ENCODE measurements at regions not wholly inside any gene's neighbourhood (a gene's known extent, or its start where the extent isn't known, plus 50 kb on each side); places are given as distances from the start of the nearest gene placed in this dataset.
"Not testable (repeated sequence)": the region's sequence is repeated elsewhere in the genome, so short reads cannot be mapped to it uniquely, and the experiment has no call there.

DNA sequence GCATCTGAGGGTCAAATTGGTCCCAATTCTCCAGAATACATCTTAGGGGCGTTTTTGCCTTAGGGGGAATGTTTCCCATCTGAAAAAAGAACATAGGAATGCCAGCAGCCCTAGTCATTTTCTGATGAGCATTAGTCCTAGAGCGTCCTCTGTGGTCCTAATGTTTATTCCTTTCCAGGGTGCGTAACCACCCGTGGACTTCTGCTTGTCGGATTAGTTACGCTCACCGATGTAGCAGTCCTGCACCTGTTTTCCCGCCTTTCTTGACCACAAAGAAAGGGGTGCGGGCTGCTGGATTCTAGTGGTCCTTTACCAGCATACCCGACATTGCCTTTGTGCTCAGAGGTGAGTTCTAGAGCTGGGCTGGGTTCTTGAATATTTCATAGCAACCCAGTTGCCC, 91.3 kb upstream of the SMAD3 start:
- not testable (repeated sequence) for H3K9me3 Mint-ChIP-seq, H3K4me1 Mint-ChIP-seq, H3K27me3 Mint-ChIP-seq, H3K27ac Mint-ChIP-seq, H3K36me3 Mint-ChIP-seq, H3K4me3 Mint-ChIP-seq, ATAC-seq

DNA sequence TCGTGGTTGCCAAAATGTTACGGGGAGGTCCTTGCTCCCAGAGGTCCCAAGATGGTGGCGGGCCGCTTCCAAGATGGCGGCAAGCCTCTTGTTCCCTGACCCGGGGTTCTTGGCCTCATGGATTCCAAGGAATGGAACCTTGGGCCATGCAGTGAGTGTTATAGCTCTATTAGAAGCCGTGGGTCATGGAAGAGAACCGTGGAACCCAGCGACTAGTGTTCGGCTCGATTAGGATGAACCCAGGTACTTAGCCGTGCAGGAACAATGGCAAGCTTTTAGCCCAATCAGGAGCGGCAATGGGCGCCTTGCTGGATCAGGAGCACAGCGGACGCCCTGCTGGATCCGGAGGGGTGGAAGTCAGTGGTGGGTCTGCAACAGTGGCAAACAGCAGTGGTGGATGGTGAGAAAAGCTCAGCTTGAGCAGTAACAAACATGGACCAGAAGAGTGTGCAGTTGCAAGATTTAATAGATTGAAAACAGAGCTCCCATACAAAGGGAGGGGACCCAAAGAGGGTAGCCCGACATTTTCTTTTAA, 89.2 kb upstream of the SMAD3 start:
- not testable (repeated sequence) for ATAC-seq, H3K27me3 Mint-ChIP-seq, H3K27ac Mint-ChIP-seq, H3K4me3 Mint-ChIP-seq, H3K36me3 Mint-ChIP-seq, H3K9me3 Mint-ChIP-seq
- peaks cover 13% of the 10 kb centered on the region for H3K4me1 Mint-ChIP-seq

- ATAC-seq, H3K36me3 Mint-ChIP-seq, H3K4me3 Mint-ChIP-seq, H3K9me3 Mint-ChIP-seq, H3K27ac Mint-ChIP-seq: not testable (repeated sequence)
- peaks cover 30% of the 10 kb centered on the region for H3K27me3 Mint-ChIP-seq
- H3K4me1 Mint-ChIP-seq = peaks cover 13% of the 10 kb centered on the region
Observed at GRCh38 chr15:66980326-66980725, 85.1 kb upstream of the SMAD3 start.

DNA sequence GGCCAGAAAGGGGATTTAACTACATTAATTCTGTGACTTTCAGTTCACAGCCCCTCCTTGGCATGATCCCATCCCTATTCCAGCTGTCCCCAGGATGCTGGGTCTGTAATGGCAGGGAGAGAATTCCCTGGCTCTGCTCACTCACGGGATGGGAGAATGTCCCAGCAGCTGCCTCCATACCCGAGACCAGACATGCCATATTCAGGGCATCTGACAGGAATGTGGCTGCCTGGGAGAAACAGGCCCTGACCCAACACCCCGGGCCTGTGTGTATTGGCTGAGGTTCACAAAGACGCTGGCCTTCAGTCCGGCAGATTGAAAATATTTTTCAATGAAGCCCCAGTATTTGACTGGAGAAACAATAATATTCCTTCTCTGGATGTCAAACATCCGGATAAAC, 83.6 kb upstream of the SMAD3 start:
- H3K27me3 Mint-ChIP-seq = peaks cover 30% of the 10 kb centered on the region
- peaks cover 4% of the 10 kb centered on the region for H3K9me3 Mint-ChIP-seq
- no peak for ATAC-seq
- H3K27ac Mint-ChIP-seq = no peak overlapping the region
- H3K4me1 Mint-ChIP-seq = peaks cover 7% of the 10 kb centered on the region
- H3K36me3 Mint-ChIP-seq = no peaks in the 10 kb centered on the region
- no peak overlapping the region for H3K4me3 Mint-ChIP-seq

- ATAC-seq = no peak
- H3K27ac Mint-ChIP-seq = no peak overlapping the region
- H3K4me1 Mint-ChIP-seq = peaks cover 7% of the 10 kb centered on the region
- peaks cover 4% of the 10 kb centered on the region for H3K9me3 Mint-ChIP-seq
- H3K36me3 Mint-ChIP-seq = no peaks in the 10 kb centered on the region
- H3K27me3 Mint-ChIP-seq = peaks cover 30% of the 10 kb centered on the region
- H3K4me3 Mint-ChIP-seq = no peak overlapping the region
Observed at GRCh38 chr15:66982250-66982649, 83.2 kb upstream of the SMAD3 start.

GRCh38 chr15:66982816-66983215, 82.6 kb upstream of the SMAD3 start:
- Mint-ChIP-seq H3K27me3 (peaks cover 30% of the 10 kb centered on the region), H3K27ac (no peak overlapping the region), H3K4me3 (no peak overlapping the region), H3K36me3 (no peaks in the 10 kb centered on the region), H3K4me1 (peaks cover 7% of the 10 kb centered on the region), H3K9me3 (peaks cover 4% of the 10 kb centered on the region)
- ATAC-seq = no peak

DNA sequence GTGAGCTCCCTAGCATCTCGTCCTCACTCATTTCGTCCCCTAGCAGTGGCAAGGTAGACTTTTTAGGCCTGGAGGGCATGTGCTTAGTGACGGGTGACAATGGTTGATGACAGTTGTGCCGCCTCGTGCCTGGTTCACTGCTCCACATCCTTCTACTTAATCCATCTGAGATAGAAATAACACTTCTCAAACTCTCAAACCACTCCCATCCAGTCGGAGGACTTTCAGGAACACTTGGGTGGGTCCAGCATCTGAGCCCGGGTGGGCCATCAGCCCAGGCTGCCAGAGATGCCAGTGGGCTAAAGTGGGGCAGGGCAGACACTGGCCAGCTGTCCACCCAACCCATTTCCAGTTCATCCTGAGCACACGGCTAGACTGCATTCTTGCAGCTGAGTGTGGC, 79.7 kb upstream of the SMAD3 start:
- H3K4me1 Mint-ChIP-seq = peaks cover 1% of the 10 kb centered on the region
- no peak overlapping the region for H3K27ac Mint-ChIP-seq
- H3K4me3 Mint-ChIP-seq = no peak overlapping the region
- peaks cover 52% of the 10 kb centered on the region for H3K27me3 Mint-ChIP-seq
- ATAC-seq = no peak
- H3K36me3 Mint-ChIP-seq = peaks cover 12% of the 10 kb centered on the region
- peaks cover 4% of the 10 kb centered on the region for H3K9me3 Mint-ChIP-seq

DNA sequence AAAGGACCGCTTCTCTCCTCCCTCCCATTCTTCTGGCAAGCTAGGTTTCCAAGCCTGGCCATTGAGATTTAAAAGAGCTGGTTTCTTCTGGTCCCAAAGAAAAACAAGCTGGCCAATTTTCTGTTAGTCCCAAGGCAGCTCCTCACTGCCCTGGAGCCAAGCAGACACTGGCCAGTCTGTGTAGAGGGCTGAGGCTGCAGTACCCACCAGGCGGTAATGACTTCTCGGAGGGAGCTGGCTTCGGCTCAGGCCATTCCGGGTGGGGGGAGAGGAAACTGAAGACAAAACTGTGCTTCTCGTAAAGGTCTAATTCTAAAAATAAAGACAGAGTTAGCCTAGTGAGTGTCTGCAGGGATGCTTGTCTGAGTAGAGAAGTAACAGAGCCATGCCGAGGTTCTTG, 78.5 kb upstream of the SMAD3 start:
- H3K36me3 Mint-ChIP-seq = peaks cover 12% of the 10 kb centered on the region
- peaks cover 4% of the 10 kb centered on the region for H3K9me3 Mint-ChIP-seq
- H3K27me3 Mint-ChIP-seq = peaks cover 53% of the 10 kb centered on the region
- no peak for ATAC-seq
- no peaks in the 10 kb centered on the region for H3K4me1 Mint-ChIP-seq
- no peak overlapping the region for H3K27ac Mint-ChIP-seq
- H3K4me3 Mint-ChIP-seq = no peak overlapping the region

GRCh38 chr15:66993090-66993489, 72.3 kb upstream of the SMAD3 start:
- Mint-ChIP-seq H3K27me3 (peaks cover 24% of the 10 kb centered on the region), H3K4me1 (peaks cover 12% of the 10 kb centered on the region), H3K4me3 (no peak overlapping the region), H3K27ac (no peak overlapping the region), H3K36me3 (peaks cover 12% of the 10 kb centered on the region), H3K9me3 (no peaks in the 10 kb centered on the region)
- no peak for ATAC-seq

GRCh38 chr15:66993874-66994696, 71.3 kb upstream of the SMAD3 start:
- Mint-ChIP-seq H3K4me3 (no peak overlapping the region), H3K27me3 (peaks cover 17% of the 10 kb centered on the region), H3K9me3 (no peaks in the 10 kb centered on the region), H3K27ac (no peak overlapping the region), H3K36me3 (peaks cover 9% of the 10 kb centered on the region), H3K4me1 (peaks cover 12% of the 10 kb centered on the region)
- no peak for ATAC-seq

DNA sequence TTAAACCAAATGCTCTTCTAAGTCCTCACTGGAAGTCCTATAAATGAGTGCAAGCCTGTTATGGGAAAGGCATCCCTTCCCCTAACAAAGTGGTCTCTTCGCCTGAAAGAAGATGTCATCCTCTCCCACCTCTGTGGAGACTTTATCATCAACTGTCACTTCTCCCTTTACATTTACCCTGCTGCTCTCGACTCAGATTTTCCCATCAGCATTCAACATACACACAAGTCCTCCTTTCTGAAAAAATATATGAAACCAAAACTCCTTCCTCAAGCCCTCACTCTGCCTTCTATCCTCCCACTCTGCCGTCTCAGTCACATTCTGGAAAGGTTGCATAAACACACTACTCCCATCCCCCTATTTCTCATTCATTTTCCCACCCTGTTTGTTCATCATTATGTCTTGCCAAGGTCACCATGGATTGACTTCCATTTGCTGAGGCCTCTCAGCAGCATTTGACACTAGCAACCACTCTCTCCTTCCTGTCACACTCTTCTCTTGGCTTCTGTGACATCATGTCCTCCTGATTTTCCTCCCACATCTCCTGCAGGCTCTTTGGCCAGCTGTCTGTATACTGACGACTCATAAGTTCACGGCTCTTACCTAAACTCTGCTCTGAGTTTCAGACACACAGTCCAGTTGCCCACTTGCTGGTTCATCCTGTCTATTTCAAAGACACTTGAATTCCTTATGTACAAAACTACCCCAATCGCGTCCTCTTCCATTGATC, 70.3 kb upstream of the SMAD3 start:
- ATAC-seq = no peak
- Mint-ChIP-seq H3K27me3 (peaks cover 7% of the 10 kb centered on the region), H3K36me3 (peaks cover 4% of the 10 kb centered on the region), H3K9me3 (no peaks in the 10 kb centered on the region), H3K27ac (no peak overlapping the region), H3K4me1 (peaks cover 21% of the 10 kb centered on the region), H3K4me3 (no peak overlapping the region)

DNA sequence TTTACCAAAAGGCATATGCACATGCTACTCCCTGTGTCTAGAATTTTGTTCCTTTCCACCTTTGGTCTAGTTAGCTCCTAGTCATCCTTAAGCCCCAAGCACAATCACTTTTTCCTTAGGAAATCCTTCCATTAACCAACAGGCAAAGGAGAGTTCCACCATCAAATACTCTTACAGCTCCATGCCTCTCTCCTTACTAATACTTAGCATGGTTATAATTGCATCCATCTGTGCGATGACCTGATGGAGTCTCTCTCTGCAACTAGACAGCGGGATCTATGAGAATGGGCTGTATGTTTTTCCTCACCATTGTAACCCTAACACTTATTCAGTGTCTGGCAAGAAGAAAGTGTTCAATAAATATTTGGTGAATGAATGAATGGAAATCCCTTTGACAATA, 69.3 kb upstream of the SMAD3 start:
- Mint-ChIP-seq H3K9me3 (no peaks in the 10 kb centered on the region), H3K27me3 (no peaks in the 10 kb centered on the region), H3K27ac (no peak overlapping the region), H3K4me3 (no peak overlapping the region), H3K4me1 (peaks cover 31% of the 10 kb centered on the region), H3K36me3 (no peaks in the 10 kb centered on the region)
- ATAC-seq = no peak

- H3K4me3 Mint-ChIP-seq = no peak overlapping the region
- H3K4me1 Mint-ChIP-seq = peaks cover 35% of the 10 kb centered on the region
- no peak overlapping the region for H3K27ac Mint-ChIP-seq
- no peaks in the 10 kb centered on the region for H3K36me3 Mint-ChIP-seq
- no peaks in the 10 kb centered on the region for H3K27me3 Mint-ChIP-seq
- ATAC-seq = no peak
- H3K9me3 Mint-ChIP-seq = no peaks in the 10 kb centered on the region
Observed at GRCh38 chr15:66997212-66997611, 68.2 kb upstream of the SMAD3 start.

DNA sequence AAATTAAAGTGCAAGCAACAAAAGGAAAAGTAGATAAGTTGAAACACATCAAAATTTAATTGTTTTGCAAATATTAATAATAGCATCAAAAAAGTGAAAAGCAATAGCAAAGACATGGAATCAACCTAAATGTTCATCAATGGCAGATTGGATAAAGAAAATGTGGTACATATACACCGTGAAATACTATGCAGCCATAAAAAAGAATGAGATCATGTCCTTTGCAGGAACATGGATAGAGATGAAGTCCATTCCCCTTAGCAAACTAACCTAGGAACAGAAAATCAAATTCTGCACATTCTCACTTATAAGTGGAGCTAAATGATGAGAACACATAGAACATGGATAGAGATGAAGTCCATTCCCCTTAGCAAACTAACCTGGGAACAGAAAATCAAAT, 67.2 kb upstream of the SMAD3 start:
- H3K27ac Mint-ChIP-seq, H3K9me3 Mint-ChIP-seq, ATAC-seq, H3K4me3 Mint-ChIP-seq, H3K27me3 Mint-ChIP-seq, H3K36me3 Mint-ChIP-seq: not testable (repeated sequence)
- H3K4me1 Mint-ChIP-seq = peaks cover 36% of the 10 kb centered on the region

DNA sequence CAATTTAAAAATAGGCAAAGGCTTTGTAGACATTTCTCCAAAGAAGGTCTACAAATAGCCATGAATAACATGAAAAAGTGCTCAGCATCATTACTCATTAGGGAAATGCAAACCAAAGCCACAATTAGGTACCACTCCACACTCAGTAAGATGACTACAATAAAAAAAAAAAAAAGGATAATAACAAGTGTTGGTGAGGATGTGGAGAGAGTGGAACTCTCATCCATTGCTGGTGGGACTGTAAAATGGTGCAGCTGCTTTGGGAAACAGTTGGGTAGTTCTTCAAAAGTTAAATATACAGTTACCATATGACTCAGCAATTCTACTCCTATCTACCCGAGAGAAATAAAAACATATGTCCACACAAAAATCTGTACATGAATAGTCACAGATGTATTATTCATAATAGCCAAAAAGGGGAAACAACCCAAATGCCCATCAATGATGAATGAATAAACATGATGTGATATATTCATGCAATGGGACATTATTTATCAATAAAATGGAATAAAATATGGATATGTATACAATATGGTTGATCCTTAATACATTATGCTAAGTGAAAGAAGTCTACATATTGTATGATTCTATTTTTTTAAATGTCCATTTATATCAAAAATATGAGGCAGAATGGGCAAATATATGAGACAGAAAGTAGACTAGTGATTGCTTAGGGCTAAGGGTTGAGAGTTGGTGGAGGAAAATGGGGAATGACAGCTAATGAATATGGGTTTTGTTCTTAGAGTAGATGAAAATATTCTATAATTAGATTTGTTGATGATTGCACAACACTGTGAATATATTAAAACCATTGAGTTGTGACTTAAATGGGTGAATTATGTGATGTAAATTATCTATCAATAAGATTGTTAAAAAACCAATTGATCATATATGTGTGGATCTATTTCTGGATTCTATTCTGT, 66.1 kb upstream of the SMAD3 start:
- H3K4me3 Mint-ChIP-seq = no peak overlapping the region
- H3K4me1 Mint-ChIP-seq = peaks cover 41% of the 10 kb centered on the region
- no peaks in the 10 kb centered on the region for H3K36me3 Mint-ChIP-seq
- no peaks in the 10 kb centered on the region for H3K27me3 Mint-ChIP-seq
- H3K9me3 Mint-ChIP-seq = no peaks in the 10 kb centered on the region
- no peak overlapping the region for H3K27ac Mint-ChIP-seq
- no peak for ATAC-seq

Data from stimulated activated memory B cell treated with anti-CD40 and anti-IgM and Interleukin-4, amounts not matched to agents 10 μg/mL and 1 μg/mL and 100 μg/mL, for 72 hours (primary cell).